ENCODE measurements at regions not wholly inside any gene's neighbourhood (a gene's known extent, or its start where the extent isn't known, plus 50 kb on each side); places are given as distances from the start of the nearest gene placed in this dataset.
"Not testable (repeated sequence)": the region's sequence is repeated elsewhere in the genome, so short reads cannot be mapped to it uniquely, and the experiment has no call there.

- DNase-seq (no peak), ATAC-seq (no peak)
- no peaks in the 10 kb centered on the region for H3K4me1 ChIP-seq
- no peaks in the 10 kb centered on the region for H3K36me3 ChIP-seq (ENCODE audit: insufficient read depth in 1 of 2, low read depth in 1 of 2)
- no peaks in the 10 kb centered on the region for H3K9me3 ChIP-seq
- H3K27me3 ChIP-seq (ENCODE audit: insufficient read depth in 3 of 3, low read length in 2 of 3), result no peaks in the 10 kb centered on the region
- TF ChIP-seq, protein P1, sequence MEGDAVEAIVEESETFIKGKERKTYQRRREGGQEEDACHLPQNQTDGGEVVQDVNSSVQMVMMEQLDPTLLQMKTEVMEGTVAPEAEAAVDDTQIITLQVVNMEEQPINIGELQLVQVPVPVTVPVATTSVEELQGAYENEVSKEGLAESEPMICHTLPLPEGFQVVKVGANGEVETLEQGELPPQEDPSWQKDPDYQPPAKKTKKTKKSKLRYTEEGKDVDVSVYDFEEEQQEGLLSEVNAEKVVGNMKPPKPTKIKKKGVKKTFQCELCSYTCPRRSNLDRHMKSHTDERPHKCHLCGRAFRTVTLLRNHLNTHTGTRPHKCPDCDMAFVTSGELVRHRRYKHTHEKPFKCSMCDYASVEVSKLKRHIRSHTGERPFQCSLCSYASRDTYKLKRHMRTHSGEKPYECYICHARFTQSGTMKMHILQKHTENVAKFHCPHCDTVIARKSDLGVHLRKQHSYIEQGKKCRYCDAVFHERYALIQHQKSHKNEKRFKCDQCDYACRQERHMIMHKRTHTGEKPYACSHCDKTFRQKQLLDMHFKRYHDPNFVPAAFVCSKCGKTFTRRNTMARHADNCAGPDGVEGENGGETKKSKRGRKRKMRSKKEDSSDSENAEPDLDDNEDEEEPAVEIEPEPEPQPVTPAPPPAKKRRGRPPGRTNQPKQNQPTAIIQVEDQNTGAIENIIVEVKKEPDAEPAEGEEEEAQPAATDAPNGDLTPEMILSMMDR (IDR thresholded peaks at IDR 0.05), result no peak
- no peak overlapping the region for H3K27ac ChIP-seq
- no peak overlapping the region for H3K4me3 ChIP-seq
- 67 to 73% (median 71%) methylated on average over 4 of the region's 4 CpGs for WGBS, 3 donors
- intact Hi-C loops (cut with DNase I), result no loop called here
Measured at GRCh38 chr13:53447456-53447855, 418.8 kb downstream of the OLFM4 start.

- H3K36me3 ChIP-seq (ENCODE audit: insufficient read depth in 1 of 2, low read depth in 1 of 2), result no peaks in the 10 kb centered on the region
- no peak overlapping the region for H3K27ac ChIP-seq
- ATAC-seq (no peak), DNase-seq (no peak)
- TF ChIP-seq, protein P1 (IDR thresholded peaks at IDR 0.05), result no peak
- intact Hi-C loops (cut with DNase I), result no loop called here
- H3K4me1 ChIP-seq, result no peaks in the 10 kb centered on the region
- WGBS, 3 donors, result 64 to 76% (median 74%) methylated on average over 5 of the region's 5 CpGs
- H3K9me3 ChIP-seq, result no peaks in the 10 kb centered on the region
- H3K27me3 ChIP-seq (ENCODE audit: insufficient read depth in 3 of 3, low read length in 2 of 3), result no peaks in the 10 kb centered on the region
- H3K4me3 ChIP-seq, result no peak overlapping the region
Measured at GRCh38 chr13:53447863-53448262, 419.2 kb downstream of the OLFM4 start.

GRCh38 chr13:53452263-53452808, 423.7 kb downstream of the OLFM4 start:
- H3K27ac ChIP-seq; H3K9me3 ChIP-seq; H3K27me3 ChIP-seq (ENCODE audit: insufficient read depth in 3 of 3, low read length in 2 of 3); H3K4me3 ChIP-seq; ATAC-seq; intact Hi-C loops (cut with DNase I); DNase-seq; H3K36me3 ChIP-seq (ENCODE audit: insufficient read depth in 1 of 2, low read depth in 1 of 2); H3K4me1 ChIP-seq: not testable (repeated sequence)
- WGBS, 3 donors, result 92 to 95% (median 94%) methylated on average over 15 to 27 of the region's 29 CpGs

- no peak for DNase-seq
- 65 to 77% (median 75%) methylated on average over 1 of the region's 1 CpG for WGBS, 3 donors
- H3K27me3 ChIP-seq (ENCODE audit: insufficient read depth in 3 of 3, low read length in 2 of 3), result no peaks in the 10 kb centered on the region
- no peak for ATAC-seq
- intact Hi-C loops (cut with DNase I), result no loop called here
- H3K36me3 ChIP-seq (ENCODE audit: insufficient read depth in 1 of 2, low read depth in 1 of 2), result no peaks in the 10 kb centered on the region
- no peaks in the 10 kb centered on the region for H3K4me1 ChIP-seq
- no peaks in the 10 kb centered on the region for H3K9me3 ChIP-seq
- no peak overlapping the region for H3K4me3 ChIP-seq
- no peak overlapping the region for H3K27ac ChIP-seq
- TF ChIP-seq, protein P1 (IDR thresholded peaks at IDR 0.05), result no peak
Measured at GRCh38 chr13:53460796-53461195, 432.2 kb downstream of the OLFM4 start.

- DNase-seq (no peak), ATAC-seq (no peak)
- H3K27me3 ChIP-seq (ENCODE audit: insufficient read depth in 3 of 3, low read length in 2 of 3), result no peaks in the 10 kb centered on the region
- H3K36me3 ChIP-seq (ENCODE audit: insufficient read depth in 1 of 2, low read depth in 1 of 2), result no peaks in the 10 kb centered on the region
- TF ChIP-seq, protein P1 (IDR thresholded peaks at IDR 0.05), result no peak
- intact Hi-C loops (cut with DNase I), result no loop called here
- no peaks in the 10 kb centered on the region for H3K4me1 ChIP-seq
- WGBS, 3 donors, result 82 to 85% (median 84%) methylated on average over 3 of the region's 3 CpGs
- H3K4me3 ChIP-seq, result no peak overlapping the region
- H3K9me3 ChIP-seq, result no peaks in the 10 kb centered on the region
- H3K27ac ChIP-seq, result no peak overlapping the region
Measured at GRCh38 chr13:53463106-53463505, 434.5 kb downstream of the OLFM4 start.

All from psoas muscle (tissue), 7 donors.